Ishikawa (cell line): ENCODE measurements at regions not wholly inside any gene's neighbourhood (a gene's known extent, or its start where the extent isn't known, plus 50 kb on each side); places are given as distances from the start of the nearest gene placed in this dataset.
A peak's percentile ranks its signal among the peaks of the same experiment; 100 is the strongest.

Source experiments
- CEBPB ChIP-seq: IDR thresholded peaks from 2 replicates; pipeline ENCODE4 v1.6.1; 2012
- CREB1 ChIP-seq: IDR thresholded peaks from 2 replicates; pipeline ENCODE4 v1.6.1; 2012; ENCODE audit warnings: low read depth
- EGR1 ChIP-seq: IDR thresholded peaks from 2 replicates; pipeline ENCODE4 v1.6.1; 2012
- EP300 ChIP-seq: IDR thresholded peaks from 2 replicates; pipeline ENCODE4 v1.6.1; 2012; ENCODE audit warnings: borderline replicate concordance
- FOXM1 ChIP-seq: IDR thresholded peaks from 2 replicates; pipeline ENCODE4 v1.6.1; 2012; ENCODE audit warnings: low read depth, borderline replicate concordance
- MAX ChIP-seq: IDR thresholded peaks from 2 replicates; pipeline ENCODE4 v1.6.1; 2012
- NFIC ChIP-seq: IDR thresholded peaks from 2 replicates; pipeline ENCODE4 v1.6.1; 2012
- RAD21 ChIP-seq: IDR thresholded peaks from 2 replicates; pipeline ENCODE4 v1.6.1; 2012; ENCODE audit warnings: low read depth
- REST ChIP-seq: IDR thresholded peaks from 2 replicates; pipeline ENCODE4 v1.6.1; 2012; ENCODE audit warnings: low read depth, mild to moderate bottlenecking
- TAF1 ChIP-seq: IDR thresholded peaks from 2 replicates; pipeline ENCODE4 v1.6.1; 2012; ENCODE audit warnings: low read depth, mild to moderate bottlenecking
- TCF12 ChIP-seq: IDR thresholded peaks from 2 replicates; pipeline ENCODE4 v1.6.1; 2012; ENCODE audit warnings: low read depth
- TEAD4 ChIP-seq: IDR thresholded peaks from 2 replicates; pipeline ENCODE4 v1.6.1; 2012
- USF1 ChIP-seq: IDR thresholded peaks from 2 replicates; pipeline ENCODE4 v1.6.1; 2012
- YY1 ChIP-seq: IDR thresholded peaks from 2 replicates; pipeline ENCODE4 v1.6.1; 2012; ENCODE audit warnings: low read depth
- ZBTB7A ChIP-seq: IDR thresholded peaks from 2 replicates; pipeline ENCODE4 v1.6.1; 2012; ENCODE audit warnings: low read depth

GRCh38 chr17:72460711-72461110, 339.9 kb downstream of the SOX9 start:
- TF ChIP-seq EGR1 = no peak

GRCh38 chr17:72461757-72462156, 340.9 kb downstream of the SOX9 start:
- TF ChIP-seq MAX (no peak), EGR1 (no peak), CREB1 (no peak), USF1 (no peak), FOXM1 (no peak), RAD21 (no peak)

- TF ChIP-seq FOXM1 = 0 out of 2 replicates have a peak, but pooled peaks have one; percentile 6
- no peak for TF ChIP-seq EGR1
- no peak for TF ChIP-seq MAX
Observed at GRCh38 chr17:72462407-72462806, 341.6 kb downstream of the SOX9 start.

- TF ChIP-seq NFIC (no peak), CEBPB (no peak), RAD21 (peak; percentile 6; the same call in 1 of the 2 replicates), TEAD4 (peak; percentile 73), EP300 (no peak), YY1 (no peak), CREB1 (no peak), TAF1 (no peak), FOXM1 (0 out of 2 replicates have a peak, but pooled peaks have one; percentile 15), ZBTB7A (no peak; the same call in 1 of the 2 replicates), USF1 (no peak; the same call in 1 of the 2 replicates), REST (no peak), TCF12 (peak; percentile 57; the same call in 1 of the 2 replicates), EGR1 (no peak), MAX (peak; percentile 55)
Observed at GRCh38 chr17:72462814-72463213, 342.0 kb downstream of the SOX9 start.

GRCh38 chr17:72463287-72464102, 342.7 kb downstream of the SOX9 start:
- no peak for TF ChIP-seq FOXM1
- no peak for TF ChIP-seq RAD21
- TF ChIP-seq ZBTB7A = no peak
- TF ChIP-seq CEBPB = no peak
- no peak for TF ChIP-seq MAX
- no peak for TF ChIP-seq REST
- no peak for TF ChIP-seq CREB1
- TF ChIP-seq EP300 = no peak
- TF ChIP-seq EGR1 = no peak
- TF ChIP-seq TAF1 = no peak
- TF ChIP-seq TCF12 = no peak
- no peak for TF ChIP-seq TEAD4
- TF ChIP-seq USF1 = no peak
- TF ChIP-seq NFIC = no peak
- no peak for TF ChIP-seq YY1
